ENCODE measurements at regions not wholly inside any gene's neighbourhood (a gene's known extent, or its start where the extent isn't known, plus 50 kb on each side); places are given as distances from the start of the nearest gene placed in this dataset.

GRCh38 chr1:194277927-194278326 lies 1091.5 kb upstream of the B3GALT2 start:
- H3K4me3 ChIP-seq (ENCODE audit: low read length) = no peak overlapping the region
- ChIA-PET POLR2A (no interaction called here), CTCF (no interaction called here)
- Mint-ChIP-seq H3K4me3 (no peak overlapping the region), H3K4me1 (peaks cover 2 to 15% (median 6%) of the 10 kb centered on the region in 3 donors), H3K27ac (no peak overlapping the region), H3K36me3 (peaks cover 0 to 21% (median 1%) of the 10 kb centered on the region in 3 donors), H3K9me3 (peaks cover 0 to 19% (median 4%) of the 10 kb centered on the region in 5 donors), H3K27me3 (no peaks in the 10 kb centered on the region)
- H3K27me3 ChIP-seq (ENCODE audit: insufficient read depth, low read length, poor library complexity, severe bottlenecking) = no peaks in the 10 kb centered on the region
- no peaks in the 10 kb centered on the region for H3K36me3 ChIP-seq (ENCODE audit: insufficient read depth, low read length)
- no peaks in the 10 kb centered on the region for H3K4me1 ChIP-seq (ENCODE audit: insufficient read depth, low read length)
- H3K9me3 ChIP-seq (ENCODE audit: low read length) = no peaks in the 10 kb centered on the region
- DNase-seq = no peak
- H3K27ac ChIP-seq (ENCODE audit: low read depth, low read length) = no peak overlapping the region

DNA sequence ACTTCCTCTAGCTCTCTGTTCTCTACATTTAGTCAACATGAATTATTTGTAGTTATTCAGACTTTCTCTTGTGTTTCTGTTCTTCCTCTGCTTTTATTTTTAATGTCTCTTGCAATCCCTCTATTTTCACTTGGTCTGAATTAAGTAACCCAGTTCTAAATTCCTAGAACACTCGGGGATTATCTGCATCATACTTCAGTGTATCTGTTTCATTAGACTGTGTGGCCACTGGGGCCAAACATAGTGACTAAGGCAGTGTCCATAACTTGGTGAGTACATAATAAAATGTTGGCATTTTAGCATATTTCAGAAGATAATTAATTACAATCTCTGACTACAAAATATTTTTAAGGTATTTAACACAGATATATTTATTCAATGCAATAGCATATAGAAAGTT lies 1087.2 kb upstream of the B3GALT2 start:
- H3K4me1 Mint-ChIP-seq = no peaks in the 10 kb centered on the region

DNA sequence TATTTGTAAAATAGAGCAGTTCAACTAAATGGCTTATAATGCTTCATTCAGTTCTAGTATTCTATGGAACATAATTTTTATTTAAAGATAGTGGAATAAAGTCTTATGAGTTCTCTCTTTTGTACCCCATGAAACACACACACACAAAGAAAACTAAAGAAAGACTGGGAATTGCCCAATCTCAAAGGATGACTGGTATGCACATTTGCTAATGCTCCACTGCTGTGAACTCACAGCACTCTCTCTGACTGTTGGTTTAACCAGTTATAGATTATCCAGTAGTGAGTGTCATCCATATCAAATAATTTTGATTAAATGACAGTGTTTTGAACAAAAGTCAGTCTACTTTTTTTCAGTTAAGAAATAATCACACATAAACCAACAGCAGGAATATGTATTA lies 1082.4 kb upstream of the B3GALT2 start:
- peaks cover 0 to 43% (median 4%) of the 10 kb centered on the region in 5 donors for H3K9me3 Mint-ChIP-seq

More for the DNA sequence above, 1087.2 kb upstream of the B3GALT2 start:
- Mint-ChIP-seq H3K27me3 (no peaks in the 10 kb centered on the region), H3K36me3 (peaks cover 0 to 24% (median under 1%) of the 10 kb centered on the region in 3 donors), H3K9me3 (peaks cover 0 to 24% (median 4%) of the 10 kb centered on the region in 5 donors), H3K4me3 (no peak overlapping the region), H3K27ac (no peak overlapping the region)
- H3K27ac ChIP-seq (ENCODE audit: low read depth, low read length) = no peak overlapping the region
- no peak overlapping the region for H3K4me3 ChIP-seq (ENCODE audit: low read length)
- H3K36me3 ChIP-seq (ENCODE audit: insufficient read depth, low read length) = no peaks in the 10 kb centered on the region
- no peaks in the 10 kb centered on the region for H3K27me3 ChIP-seq (ENCODE audit: insufficient read depth, low read length, poor library complexity, severe bottlenecking)
- no peak for DNase-seq
- H3K9me3 ChIP-seq (ENCODE audit: low read length) = no peaks in the 10 kb centered on the region
- POLR2A ChIA-PET = no interaction called here
- no peaks in the 10 kb centered on the region for H3K4me1 ChIP-seq (ENCODE audit: insufficient read depth, low read length)
- CTCF ChIA-PET = no interaction called here

GRCh38 chr1:194267021-194267420 lies 1080.6 kb upstream of the B3GALT2 start:
- H3K4me3 ChIP-seq (ENCODE audit: low read length) = no peak overlapping the region
- no peak overlapping the region for H3K27ac ChIP-seq (ENCODE audit: low read depth, low read length)
- Mint-ChIP-seq H3K36me3 (peaks cover 3 to 56% (median 9%) of the 10 kb centered on the region in 3 donors), H3K4me3 (no peak overlapping the region), H3K4me1 (peaks cover 0 to 4% (median 0%) of the 10 kb centered on the region in 3 donors), H3K9me3 (peaks cover 0 to 50% (median 3%) of the 10 kb centered on the region in 5 donors), H3K27ac (peak overlapping the region in 1 of 8 donors; percentile 4), H3K27me3 (no peaks in the 10 kb centered on the region)
- H3K9me3 ChIP-seq (ENCODE audit: low read length) = no peaks in the 10 kb centered on the region
- no peaks in the 10 kb centered on the region for H3K36me3 ChIP-seq (ENCODE audit: insufficient read depth, low read length)
- no peaks in the 10 kb centered on the region for H3K4me1 ChIP-seq (ENCODE audit: insufficient read depth, low read length)
- ChIA-PET CTCF (no interaction called here), POLR2A (no interaction called here)
- H3K27me3 ChIP-seq (ENCODE audit: insufficient read depth, low read length, poor library complexity, severe bottlenecking) = no peaks in the 10 kb centered on the region
- no peak for DNase-seq

More for the DNA sequence above, 1082.4 kb upstream of the B3GALT2 start:
- CTCF ChIA-PET = no interaction called here
- Histone ChIP-seq H3K27ac (ENCODE audit: low read depth, low read length) (no peak overlapping the region), H3K4me3 (ENCODE audit: low read length) (no peak overlapping the region), H3K9me3 (ENCODE audit: low read length) (no peaks in the 10 kb centered on the region), H3K36me3 (ENCODE audit: insufficient read depth, low read length) (no peaks in the 10 kb centered on the region), H3K27me3 (ENCODE audit: insufficient read depth, low read length, poor library complexity, severe bottlenecking) (no peaks in the 10 kb centered on the region), H3K4me1 (ENCODE audit: insufficient read depth, low read length) (no peaks in the 10 kb centered on the region)
- POLR2A ChIA-PET = no interaction called here
- no peak overlapping the region for H3K27ac Mint-ChIP-seq
- H3K27me3 Mint-ChIP-seq = no peaks in the 10 kb centered on the region
- H3K4me3 Mint-ChIP-seq = no peak overlapping the region
- DNase-seq = no peak
- peaks cover 0 to 4% (median 0%) of the 10 kb centered on the region in 3 donors for H3K4me1 Mint-ChIP-seq
- H3K36me3 Mint-ChIP-seq = peaks cover 0 to 48% (median 4%) of the 10 kb centered on the region in 3 donors

DNA sequence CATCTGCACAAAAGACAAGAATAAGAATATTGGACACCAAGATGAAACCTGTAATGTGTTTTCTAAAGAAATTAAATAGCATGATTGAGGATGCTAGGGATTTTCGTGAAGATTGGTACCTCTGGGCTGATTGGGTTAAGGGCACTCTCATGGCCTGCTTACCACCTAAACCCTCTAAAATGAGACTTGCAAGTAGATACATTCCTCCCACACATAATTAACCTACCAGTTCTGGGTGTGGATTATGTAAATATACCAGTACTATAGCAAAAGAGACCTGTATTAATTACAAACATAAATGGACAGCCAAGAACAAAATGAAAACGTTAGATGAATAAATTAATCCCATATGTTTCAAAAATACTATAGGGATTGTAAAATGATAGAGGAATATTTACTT lies 1069.6 kb upstream of the B3GALT2 start:
- ChIA-PET POLR2A (no interaction called here), CTCF (no interaction called here)
- H3K36me3 Mint-ChIP-seq = peaks cover 0 to 15% (median 0%) of the 10 kb centered on the region in 3 donors
- H3K27ac Mint-ChIP-seq = no peak overlapping the region
- H3K9me3 Mint-ChIP-seq = peaks cover 0 to 6% (median 0%) of the 10 kb centered on the region in 5 donors
- DNase-seq = no peak
- H3K4me1 ChIP-seq (ENCODE audit: insufficient read depth, low read length) = no peaks in the 10 kb centered on the region
- no peaks in the 10 kb centered on the region for H3K27me3 ChIP-seq (ENCODE audit: insufficient read depth, low read length, poor library complexity, severe bottlenecking)
- H3K4me1 Mint-ChIP-seq = peaks cover 0 to 16% (median 0%) of the 10 kb centered on the region in 3 donors
- peaks cover 0 to 2% of the 10 kb centered on the region in 2 donors for H3K27me3 Mint-ChIP-seq
- no peak overlapping the region for H3K4me3 Mint-ChIP-seq
- no peak overlapping the region for H3K4me3 ChIP-seq (ENCODE audit: low read length)
- no peak overlapping the region for H3K27ac ChIP-seq (ENCODE audit: low read depth, low read length)
- H3K36me3 ChIP-seq (ENCODE audit: insufficient read depth, low read length) = no peaks in the 10 kb centered on the region
- no peaks in the 10 kb centered on the region for H3K9me3 ChIP-seq (ENCODE audit: low read length)

- peaks cover 0 to 2% of the 10 kb centered on the region in 2 donors for H3K27me3 Mint-ChIP-seq
- CTCF ChIA-PET = no interaction called here
These were observed 1065.8 kb upstream of the B3GALT2 start for GRCh38 chr1:194252199-194252598.

GRCh38 chr1:194241215-194241614 lies 1054.8 kb upstream of the B3GALT2 start:
- Mint-ChIP-seq H3K4me1 (peaks cover 0 to 19% (median 3%) of the 10 kb centered on the region in 3 donors), H3K9me3 (no peaks in the 10 kb centered on the region), H3K27ac (no peak overlapping the region), H3K4me3 (no peak overlapping the region), H3K36me3 (peaks cover 0 to 5% (median 0%) of the 10 kb centered on the region in 3 donors), H3K27me3 (no peaks in the 10 kb centered on the region)
- no peak for DNase-seq
- Histone ChIP-seq H3K9me3 (ENCODE audit: low read length) (no peaks in the 10 kb centered on the region), H3K4me1 (ENCODE audit: insufficient read depth, low read length) (no peaks in the 10 kb centered on the region), H3K36me3 (ENCODE audit: insufficient read depth, low read length) (no peaks in the 10 kb centered on the region), H3K4me3 (ENCODE audit: low read length) (no peak overlapping the region), H3K27ac (ENCODE audit: low read depth, low read length) (no peak overlapping the region), H3K27me3 (ENCODE audit: insufficient read depth, low read length, poor library complexity, severe bottlenecking) (no peaks in the 10 kb centered on the region)
- ChIA-PET CTCF (no interaction called here), POLR2A (no interaction called here)

More at GRCh38 chr1:194252199-194252598, 1065.8 kb upstream of the B3GALT2 start:
- H3K9me3 ChIP-seq (ENCODE audit: low read length) = no peaks in the 10 kb centered on the region
- no peak overlapping the region for H3K4me3 ChIP-seq (ENCODE audit: low read length)
- Mint-ChIP-seq H3K36me3 (peaks cover 0 to 17% (median 0%) of the 10 kb centered on the region in 3 donors), H3K4me1 (peaks cover 0 to 20% (median under 1%) of the 10 kb centered on the region in 3 donors), H3K4me3 (no peak overlapping the region), H3K27ac (peak overlapping the region in 1 of 8 donors; percentile 12), H3K9me3 (peaks cover 0 to 4% (median 0%) of the 10 kb centered on the region in 5 donors)
- DNase-seq = no peak
- H3K4me1 ChIP-seq (ENCODE audit: insufficient read depth, low read length) = no peaks in the 10 kb centered on the region
- no peaks in the 10 kb centered on the region for H3K36me3 ChIP-seq (ENCODE audit: insufficient read depth, low read length)
- H3K27ac ChIP-seq (ENCODE audit: low read depth, low read length) = no peak overlapping the region
- POLR2A ChIA-PET = no interaction called here
- H3K27me3 ChIP-seq (ENCODE audit: insufficient read depth, low read length, poor library complexity, severe bottlenecking) = no peaks in the 10 kb centered on the region

- H3K27ac ChIP-seq (ENCODE audit: low read depth, low read length) = no peak overlapping the region
- Mint-ChIP-seq H3K36me3 (peaks cover 0 to 2% (median 0%) of the 10 kb centered on the region in 3 donors), H3K27me3 (no peaks in the 10 kb centered on the region), H3K27ac (peak overlapping the region in 1 of 8 donors; percentile 43), H3K9me3 (no peaks in the 10 kb centered on the region), H3K4me1 (peaks cover 3 to 17% (median 5%) of the 10 kb centered on the region in 3 donors), H3K4me3 (no peak overlapping the region)
- POLR2A ChIA-PET = no interaction called here
- no peak for DNase-seq
- no peaks in the 10 kb centered on the region for H3K27me3 ChIP-seq (ENCODE audit: insufficient read depth, low read length, poor library complexity, severe bottlenecking)
- no peaks in the 10 kb centered on the region for H3K36me3 ChIP-seq (ENCODE audit: insufficient read depth, low read length)
- CTCF ChIA-PET = no interaction called here
- no peaks in the 10 kb centered on the region for H3K9me3 ChIP-seq (ENCODE audit: low read length)
- no peak overlapping the region for H3K4me3 ChIP-seq (ENCODE audit: low read length)
- no peaks in the 10 kb centered on the region for H3K4me1 ChIP-seq (ENCODE audit: insufficient read depth, low read length)
These were observed 1046.7 kb upstream of the B3GALT2 start for GRCh38 chr1:194233069-194233468.
